GM23338 (cell line): ENCODE measurements at regions not wholly inside any gene's neighbourhood (a gene's known extent, or its start where the extent isn't known, plus 50 kb on each side); places are given as distances from the start of the nearest gene placed in this dataset.

Experiments used
- ATAC-seq: fragments of 200-7000 bp; cut with Tn5 transposase; 3 replicates; pipeline ENCODE4 v1.9.1; 2020
- DNase-seq: peaks from one replicate; pipeline ENCODE4 v3.0.0-alpha.2; 2015; ENCODE audit warnings: low spot score
- H2AFZ ChIP-seq: fragments of 200-600 bp; sonication (generic); 2 replicates; pipeline ENCODE4 v1.8.0; 2016; ENCODE audit warnings: antibody characterized with exemption, mild to moderate bottlenecking, moderate library complexity
- H3F3A ChIP-seq: fragments of 200-600 bp; sonication (generic); replicated peaks from 2 replicates; pipeline ENCODE4 v1.8.0; 2017; ENCODE audit warnings: antibody characterized with exemption, mixed run types, low read depth
- H3K27ac ChIP-seq: fragments of 200-600 bp; sonication (generic); 2 replicates; pipeline ENCODE4 v1.6.1; 2016; ENCODE audit warnings: low read depth
- H3K27me3 ChIP-seq: fragments of 200-600 bp; sonication (generic); 2 replicates; pipeline ENCODE4 v1.8.0; 2016; ENCODE audit warnings: mild to moderate bottlenecking, mixed run types, moderate library complexity; ENCODE audit not compliant: insufficient read depth
- H3K36me3 ChIP-seq: fragments of 200-600 bp; sonication (generic); 2 replicates; pipeline ENCODE4 v1.8.0; 2016; ENCODE audit warnings: mild to moderate bottlenecking; ENCODE audit not compliant: insufficient read depth
- H3K4me1 ChIP-seq: fragments of 200-600 bp; sonication (generic); 2 replicates; pipeline ENCODE4 v1.8.0; 2016; ENCODE audit warnings: mild to moderate bottlenecking, moderate library complexity; ENCODE audit not compliant: insufficient read depth
- H3K4me2 ChIP-seq: fragments of 200-600 bp; sonication (generic); 2 replicates; pipeline ENCODE4 v1.7.1; 2017; ENCODE audit warnings: mixed run types
- H3K4me3 ChIP-seq: fragments of 200-600 bp; sonication (generic); 2 replicates; pipeline ENCODE4 v1.6.1; 2016; ENCODE audit warnings: mixed run types
- H3K79me2 ChIP-seq: fragments of 200-600 bp; sonication (generic); replicated peaks from 2 replicates; pipeline ENCODE4 v1.8.0; 2017; ENCODE audit warnings: mild to moderate bottlenecking; ENCODE audit not compliant: insufficient read depth
- H3K9me2 ChIP-seq: fragments of 200-600 bp; sonication (generic); 2 replicates; pipeline ENCODE4 v1.8.0; 2017; ENCODE audit not compliant: insufficient read depth
- H4K20me1 ChIP-seq: fragments of 200-600 bp; sonication (generic); replicated peaks from 2 replicates; pipeline ENCODE4 v1.8.0; 2017; ENCODE audit warnings: mild to moderate bottlenecking; ENCODE audit not compliant: insufficient read depth
- H3K27ac Mint-ChIP-seq: 2 replicates; pipeline ENCODE4 v1.8.0; 2020; ENCODE audit warnings: inconsistent platforms, mild to moderate bottlenecking, moderate library complexity, mixed read lengths
- H3K27me3 Mint-ChIP-seq: 3 replicates; pipeline ENCODE4 v1.8.0; 2022; ENCODE audit warnings: low read depth, mild to moderate bottlenecking, moderate library complexity, mixed read lengths, inconsistent platforms; ENCODE audit not compliant: insufficient read depth, poor library complexity
- H3K36me3 Mint-ChIP-seq: 3 replicates; pipeline ENCODE4 v1.8.0; 2021; ENCODE audit warnings: low read depth, mild to moderate bottlenecking, inconsistent platforms, moderate library complexity, mixed read lengths
- H3K4me1 Mint-ChIP-seq: 3 replicates; pipeline ENCODE4 v1.8.0; 2020; ENCODE audit warnings: mild to moderate bottlenecking, inconsistent platforms, mixed read lengths
- H3K4me3 Mint-ChIP-seq: 3 replicates; pipeline ENCODE4 v1.8.0; 2021; ENCODE audit warnings: moderate library complexity, mild to moderate bottlenecking, inconsistent platforms, mixed read lengths
- H3K9me3 Mint-ChIP-seq: 3 replicates; pipeline ENCODE4 v1.8.0; 2020; ENCODE audit warnings: moderate library complexity, mild to moderate bottlenecking, inconsistent platforms, mixed read lengths
- CREB1 ChIP-seq: fragments of 250-450 bp; sonication (Bioruptor Pico); IDR thresholded peaks from 2 replicates; pipeline ENCODE4 v1.5.0; 2020; ENCODE audit warnings: low read depth, mild to moderate bottlenecking, moderate library complexity
- EZH2phosphoT487 ChIP-seq: fragments of 200-600 bp; sonication (generic); IDR thresholded peaks from one replicate; pipeline ENCODE4 v1.8.1; 2018; ENCODE audit warnings: antibody characterized with exemption; ENCODE audit not compliant: unreplicated experiment
- NANOG ChIP-seq: IDR thresholded peaks from 2 replicates; pipeline ENCODE4 v1.6.1; 2016; ENCODE audit warnings: antibody characterized with exemption, borderline replicate concordance
- TF ChIP-seq, protein P1 (sequence below): fragments of 250-450 bp; sonication (Bioruptor Pico); IDR thresholded peaks from 2 replicates; pipeline ENCODE4 v1.5.0; 2020; ENCODE audit warnings: mild to moderate bottlenecking, moderate library complexity
- TF ChIP-seq, protein P2 (sequence below), 2 experiments: fragments of 200-600 bp in 1 of 2; sonication (generic) in 1 of 2; conservative IDR thresholded peaks; 2 replicates each; pipeline versions ENCODE4 v1.5.1 to v1.6.1; 2016 to 2017; ENCODE audit warnings: antibody characterized with exemption in 2 of 2, low read depth in 2 of 2, mild to moderate bottlenecking in 2 of 2, moderate library complexity in 1 of 2

DNA sequence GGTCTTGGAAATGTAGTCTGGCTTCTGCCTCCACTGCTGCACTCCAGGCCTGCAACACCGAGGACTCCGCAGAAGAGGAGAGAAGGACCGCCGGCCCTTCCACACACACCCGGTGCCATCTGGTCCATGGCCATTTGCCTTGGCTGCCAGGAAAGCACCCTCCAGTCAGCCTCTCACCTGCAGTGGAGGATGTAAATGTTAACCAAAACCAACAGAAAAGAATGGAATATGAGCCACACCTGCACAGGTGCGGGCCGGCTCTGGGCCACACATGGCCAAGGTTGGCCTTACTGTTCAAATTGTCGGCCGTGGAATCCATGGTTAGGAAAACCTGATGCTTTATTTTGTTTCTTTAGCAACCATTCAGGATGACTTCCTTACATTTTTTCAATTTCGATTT, 178.3 kb upstream of the C2CD4B start (continued):
- TF ChIP-seq, protein P1, sequence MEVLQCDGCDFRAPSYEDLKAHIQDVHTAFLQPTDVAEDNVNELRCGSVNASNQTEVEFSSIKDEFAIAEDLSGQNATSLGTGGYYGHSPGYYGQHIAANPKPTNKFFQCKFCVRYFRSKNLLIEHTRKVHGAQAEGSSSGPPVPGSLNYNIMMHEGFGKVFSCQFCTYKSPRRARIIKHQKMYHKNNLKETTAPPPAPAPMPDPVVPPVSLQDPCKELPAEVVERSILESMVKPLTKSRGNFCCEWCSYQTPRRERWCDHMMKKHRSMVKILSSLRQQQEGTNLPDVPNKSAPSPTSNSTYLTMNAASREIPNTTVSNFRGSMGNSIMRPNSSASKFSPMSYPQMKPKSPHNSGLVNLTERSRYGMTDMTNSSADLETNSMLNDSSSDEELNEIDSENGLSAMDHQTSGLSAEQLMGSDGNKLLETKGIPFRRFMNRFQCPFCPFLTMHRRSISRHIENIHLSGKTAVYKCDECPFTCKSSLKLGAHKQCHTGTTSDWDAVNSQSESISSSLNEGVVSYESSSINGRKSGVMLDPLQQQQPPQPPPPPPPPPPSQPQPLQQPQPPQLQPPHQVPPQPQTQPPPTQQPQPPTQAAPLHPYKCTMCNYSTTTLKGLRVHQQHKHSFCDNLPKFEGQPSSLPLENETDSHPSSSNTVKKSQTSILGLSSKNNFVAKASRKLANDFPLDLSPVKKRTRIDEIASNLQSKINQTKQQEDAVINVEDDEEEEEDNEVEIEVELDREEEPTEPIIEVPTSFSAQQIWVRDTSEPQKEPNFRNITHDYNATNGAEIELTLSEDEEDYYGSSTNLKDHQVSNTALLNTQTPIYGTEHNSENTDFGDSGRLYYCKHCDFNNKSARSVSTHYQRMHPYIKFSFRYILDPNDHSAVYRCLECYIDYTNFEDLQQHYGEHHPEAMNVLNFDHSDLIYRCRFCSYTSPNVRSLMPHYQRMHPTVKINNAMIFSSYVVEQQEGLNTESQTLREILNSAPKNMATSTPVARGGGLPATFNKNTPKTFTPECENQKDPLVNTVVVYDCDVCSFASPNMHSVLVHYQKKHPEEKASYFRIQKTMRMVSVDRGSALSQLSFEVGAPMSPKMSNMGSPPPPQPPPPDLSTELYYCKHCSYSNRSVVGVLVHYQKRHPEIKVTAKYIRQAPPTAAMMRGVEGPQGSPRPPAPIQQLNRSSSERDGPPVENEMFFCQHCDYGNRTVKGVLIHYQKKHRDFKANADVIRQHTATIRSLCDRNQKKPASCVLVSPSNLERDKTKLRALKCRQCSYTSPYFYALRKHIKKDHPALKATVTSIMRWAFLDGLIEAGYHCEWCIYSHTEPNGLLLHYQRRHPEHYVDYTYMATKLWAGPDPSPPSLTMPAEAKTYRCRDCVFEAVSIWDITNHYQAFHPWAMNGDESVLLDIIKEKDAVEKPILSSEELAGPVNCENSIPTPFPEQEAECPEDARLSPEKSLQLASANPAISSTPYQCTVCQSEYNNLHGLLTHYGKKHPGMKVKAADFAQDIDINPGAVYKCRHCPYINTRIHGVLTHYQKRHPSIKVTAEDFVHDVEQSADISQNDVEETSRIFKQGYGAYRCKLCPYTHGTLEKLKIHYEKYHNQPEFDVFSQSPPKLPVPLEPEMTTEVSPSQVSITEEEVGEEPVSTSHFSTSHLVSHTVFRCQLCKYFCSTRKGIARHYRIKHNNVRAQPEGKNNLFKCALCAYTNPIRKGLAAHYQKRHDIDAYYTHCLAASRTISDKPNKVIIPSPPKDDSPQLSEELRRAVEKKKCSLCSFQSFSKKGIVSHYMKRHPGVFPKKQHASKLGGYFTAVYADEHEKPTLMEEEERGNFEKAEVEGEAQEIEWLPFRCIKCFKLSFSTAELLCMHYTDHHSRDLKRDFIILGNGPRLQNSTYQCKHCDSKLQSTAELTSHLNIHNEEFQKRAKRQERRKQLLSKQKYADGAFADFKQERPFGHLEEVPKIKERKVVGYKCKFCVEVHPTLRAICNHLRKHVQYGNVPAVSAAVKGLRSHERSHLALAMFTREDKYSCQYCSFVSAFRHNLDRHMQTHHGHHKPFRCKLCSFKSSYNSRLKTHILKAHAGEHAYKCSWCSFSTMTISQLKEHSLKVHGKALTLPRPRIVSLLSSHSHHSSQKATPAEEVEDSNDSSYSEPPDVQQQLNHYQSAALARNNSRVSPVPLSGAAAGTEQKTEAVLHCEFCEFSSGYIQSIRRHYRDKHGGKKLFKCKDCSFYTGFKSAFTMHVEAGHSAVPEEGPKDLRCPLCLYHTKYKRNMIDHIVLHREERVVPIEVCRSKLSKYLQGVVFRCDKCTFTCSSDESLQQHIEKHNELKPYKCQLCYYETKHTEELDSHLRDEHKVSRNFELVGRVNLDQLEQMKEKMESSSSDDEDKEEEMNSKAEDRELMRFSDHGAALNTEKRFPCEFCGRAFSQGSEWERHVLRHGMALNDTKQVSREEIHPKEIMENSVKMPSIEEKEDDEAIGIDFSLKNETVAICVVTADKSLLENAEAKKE, result no peak

DNA sequence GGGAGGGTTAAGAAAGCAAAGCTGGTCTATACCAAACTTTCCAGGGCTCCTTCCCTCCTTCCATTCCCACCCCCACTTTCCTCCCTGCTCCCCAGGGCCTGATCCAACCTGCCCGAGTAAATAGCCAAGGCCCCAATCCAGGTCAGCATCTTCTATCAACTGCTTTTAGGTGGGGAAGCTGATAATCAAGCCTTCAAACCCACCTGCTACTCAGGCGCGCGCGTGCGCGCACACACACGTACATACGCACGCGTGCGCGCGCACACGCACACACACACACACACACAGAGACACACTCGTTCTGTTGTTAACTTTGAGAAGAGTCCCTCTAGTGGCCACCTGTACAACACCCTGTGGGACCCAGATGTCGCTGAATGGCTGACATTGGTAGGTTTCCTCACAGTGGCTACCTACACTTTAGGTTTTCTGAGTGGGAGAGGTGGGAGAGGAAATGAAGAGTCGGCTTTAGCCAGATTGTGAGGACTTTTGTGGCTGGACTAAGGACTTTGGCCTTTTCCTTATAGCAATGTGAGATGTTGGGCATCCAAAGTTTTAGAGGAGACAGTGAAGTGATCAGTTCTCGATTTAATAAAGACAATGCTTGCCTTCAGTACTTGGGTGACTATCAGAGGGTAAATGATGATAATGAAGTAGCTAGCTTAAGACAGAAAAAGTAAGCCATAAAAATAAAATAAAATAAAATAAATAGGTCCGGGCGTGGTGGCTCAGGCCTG, 179.9 kb upstream of the C2CD4B start:
- Histone ChIP-seq H3K9me2 (no peaks in the 10 kb centered on the region), H3K4me1 (no peaks in the 10 kb centered on the region), H3K4me2 (0 out of 2 replicates have a peak overlapping the region, but pooled peaks have one; percentile 27), H3K36me3 (no peaks in the 10 kb centered on the region), H3K27me3 (no peaks in the 10 kb centered on the region), H3K4me3 (peak overlapping the region; percentile 19; the same call in 1 of the 2 replicates), H3K79me2 (no peaks in the 10 kb centered on the region), H2AFZ (no peak overlapping the region; the same call in 1 of the 2 replicates), H3F3A (no peaks in the 10 kb centered on the region), H4K20me1 (no peaks in the 10 kb centered on the region), H3K27ac (no peak overlapping the region)
- Mint-ChIP-seq H3K27ac (no peak overlapping the region), H3K27me3 (peaks cover 11% of the 10 kb centered on the region), H3K4me3 (peak overlapping the region; percentile 61), H3K9me3 (no peaks in the 10 kb centered on the region), H3K36me3 (no peaks in the 10 kb centered on the region), H3K4me1 (peaks cover 5% of the 10 kb centered on the region; the same call in 2 of the 3 replicates)
- TF ChIP-seq CREB1 (CRISPR knock-in tag) (peak; percentile 52), NANOG (no peak), EZH2phosphoT487 (no peak)
- TF ChIP-seq, protein P2, sequence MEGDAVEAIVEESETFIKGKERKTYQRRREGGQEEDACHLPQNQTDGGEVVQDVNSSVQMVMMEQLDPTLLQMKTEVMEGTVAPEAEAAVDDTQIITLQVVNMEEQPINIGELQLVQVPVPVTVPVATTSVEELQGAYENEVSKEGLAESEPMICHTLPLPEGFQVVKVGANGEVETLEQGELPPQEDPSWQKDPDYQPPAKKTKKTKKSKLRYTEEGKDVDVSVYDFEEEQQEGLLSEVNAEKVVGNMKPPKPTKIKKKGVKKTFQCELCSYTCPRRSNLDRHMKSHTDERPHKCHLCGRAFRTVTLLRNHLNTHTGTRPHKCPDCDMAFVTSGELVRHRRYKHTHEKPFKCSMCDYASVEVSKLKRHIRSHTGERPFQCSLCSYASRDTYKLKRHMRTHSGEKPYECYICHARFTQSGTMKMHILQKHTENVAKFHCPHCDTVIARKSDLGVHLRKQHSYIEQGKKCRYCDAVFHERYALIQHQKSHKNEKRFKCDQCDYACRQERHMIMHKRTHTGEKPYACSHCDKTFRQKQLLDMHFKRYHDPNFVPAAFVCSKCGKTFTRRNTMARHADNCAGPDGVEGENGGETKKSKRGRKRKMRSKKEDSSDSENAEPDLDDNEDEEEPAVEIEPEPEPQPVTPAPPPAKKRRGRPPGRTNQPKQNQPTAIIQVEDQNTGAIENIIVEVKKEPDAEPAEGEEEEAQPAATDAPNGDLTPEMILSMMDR (conservative IDR thresholded peaks at IDR 0.05; ENCODE audit: low read depth in 2 of 2), result peak; percentile 80 to 83
- TF ChIP-seq, protein P1, result no peak
- peak; percentile 99 for ATAC-seq
- DNase-seq, result peak; percentile 95
